ENCODE measurements at regions not wholly inside any gene's neighbourhood (a gene's known extent, or its start where the extent isn't known, plus 50 kb on each side); places are given as distances from the start of the nearest gene placed in this dataset.

GRCh38 chr18:51429644-51430043 lies 232.2 kb upstream of the MEX3C start:
- no peak for TF ChIP-seq CTCF (IDR thresholded peaks at IDR 0.05)

GRCh38 chr18:51430538-51430937 lies 233.1 kb upstream of the MEX3C start:
- TF ChIP-seq CTCF (IDR thresholded peaks at IDR 0.05) = no peak

- TF ChIP-seq CTCF (IDR thresholded peaks at IDR 0.05) = no peak
These were observed 235.8 kb upstream of the MEX3C start for GRCh38 chr18:51433296-51433695.

GRCh38 chr18:51433881-51434280 lies 236.4 kb upstream of the MEX3C start:
- no peak for TF ChIP-seq CTCF (IDR thresholded peaks at IDR 0.05)

- TF ChIP-seq CTCF (IDR thresholded peaks at IDR 0.05) = no peak
These were observed 240.1 kb upstream of the MEX3C start for GRCh38 chr18:51437280-51438271.

- TF ChIP-seq CTCF (IDR thresholded peaks at IDR 0.05) = no peak
These were observed 241.4 kb upstream of the MEX3C start for GRCh38 chr18:51438797-51439350.

- no peak for TF ChIP-seq CTCF (IDR thresholded peaks at IDR 0.05)
These were observed 244.5 kb upstream of the MEX3C start for GRCh38 chr18:51442012-51442411.

Measured in LNCAP (cell line).